Fibroblast of villous mesenchyme (primary cell): ENCODE measurements at regions not wholly inside any gene's neighbourhood (a gene's known extent, or its start where the extent isn't known, plus 50 kb on each side); places are given as distances from the start of the nearest gene placed in this dataset.
A peak's percentile ranks its signal among the peaks of the same experiment; 100 is the strongest.

ENCODE experiments used
- DNase-seq: peaks from one replicate; pipeline ENCODE4 v3.0.0-alpha.2; 2010; ENCODE audit warnings: low read depth
- H3K4me3 ChIP-seq: 2 replicates; pipeline ENCODE4 v1.5.1; 2011; ENCODE audit warnings: low read depth, mild to moderate bottlenecking, low read length
- TF ChIP-seq, protein P1 (sequence below): IDR thresholded peaks from 2 replicates; pipeline ENCODE4 v1.5.1; 2012; ENCODE audit warnings: low read depth, mild to moderate bottlenecking, low read length; ENCODE audit not compliant: insufficient read depth

- TF ChIP-seq, protein P1, sequence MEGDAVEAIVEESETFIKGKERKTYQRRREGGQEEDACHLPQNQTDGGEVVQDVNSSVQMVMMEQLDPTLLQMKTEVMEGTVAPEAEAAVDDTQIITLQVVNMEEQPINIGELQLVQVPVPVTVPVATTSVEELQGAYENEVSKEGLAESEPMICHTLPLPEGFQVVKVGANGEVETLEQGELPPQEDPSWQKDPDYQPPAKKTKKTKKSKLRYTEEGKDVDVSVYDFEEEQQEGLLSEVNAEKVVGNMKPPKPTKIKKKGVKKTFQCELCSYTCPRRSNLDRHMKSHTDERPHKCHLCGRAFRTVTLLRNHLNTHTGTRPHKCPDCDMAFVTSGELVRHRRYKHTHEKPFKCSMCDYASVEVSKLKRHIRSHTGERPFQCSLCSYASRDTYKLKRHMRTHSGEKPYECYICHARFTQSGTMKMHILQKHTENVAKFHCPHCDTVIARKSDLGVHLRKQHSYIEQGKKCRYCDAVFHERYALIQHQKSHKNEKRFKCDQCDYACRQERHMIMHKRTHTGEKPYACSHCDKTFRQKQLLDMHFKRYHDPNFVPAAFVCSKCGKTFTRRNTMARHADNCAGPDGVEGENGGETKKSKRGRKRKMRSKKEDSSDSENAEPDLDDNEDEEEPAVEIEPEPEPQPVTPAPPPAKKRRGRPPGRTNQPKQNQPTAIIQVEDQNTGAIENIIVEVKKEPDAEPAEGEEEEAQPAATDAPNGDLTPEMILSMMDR, result no peak
- H3K4me3 ChIP-seq, result no peak overlapping the region
- DNase-seq, result no peak
Observed at GRCh38 chr13:80654638-80655249, 313.8 kb upstream of the SPRY2 start.

DNA sequence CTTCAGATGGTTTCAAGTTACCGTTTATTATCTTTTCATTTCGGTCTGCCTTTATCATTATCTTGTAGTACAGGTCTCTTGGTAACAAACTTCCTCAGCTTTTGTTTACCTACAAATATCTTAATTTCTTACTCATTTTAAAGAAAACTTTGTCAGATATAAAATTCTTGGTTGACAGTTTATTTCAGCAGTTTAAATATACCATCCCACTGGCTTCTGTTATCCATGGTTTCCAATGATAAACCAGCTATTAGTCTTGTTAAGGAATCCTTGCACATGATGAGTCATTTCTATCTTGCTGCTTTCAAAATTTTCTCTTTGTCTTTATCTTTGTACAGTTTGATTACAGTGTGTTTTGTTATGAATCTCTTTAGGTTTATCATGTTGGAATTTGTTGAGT, 308.3 kb upstream of the SPRY2 start:
- no peak overlapping the region for H3K4me3 ChIP-seq
- TF ChIP-seq, protein P1, result no peak
- no peak for DNase-seq

GRCh38 chr13:80642641-80643040, 301.7 kb upstream of the SPRY2 start:
- no peak overlapping the region for H3K4me3 ChIP-seq
- TF ChIP-seq, protein P1, result no peak
- no peak for DNase-seq

- TF ChIP-seq, protein P1, result no peak
- no peak overlapping the region for H3K4me3 ChIP-seq
- DNase-seq, result no peak
Observed at GRCh38 chr13:80633251-80633650, 292.3 kb upstream of the SPRY2 start.

DNA sequence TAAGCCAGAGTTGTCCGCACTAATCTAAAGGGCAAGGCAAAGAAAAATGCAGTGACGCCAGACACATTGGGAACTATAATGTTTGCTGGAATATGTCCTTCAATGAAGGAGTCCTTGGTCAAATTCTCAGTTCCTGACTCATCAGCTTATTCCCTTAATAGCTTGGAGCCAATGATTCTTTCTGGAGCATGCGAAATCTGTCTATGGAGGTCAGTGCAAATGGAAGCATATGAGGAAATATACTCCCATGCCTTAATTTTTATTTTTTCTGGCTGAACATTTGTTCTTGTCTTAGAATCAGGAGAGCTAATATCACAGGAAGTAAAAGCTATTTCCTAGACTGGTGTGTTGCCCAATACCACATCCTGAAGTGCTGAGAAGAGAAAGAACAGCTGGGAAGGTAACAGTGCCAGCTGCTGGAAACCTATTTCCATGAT, 289.8 kb upstream of the SPRY2 start:
- TF ChIP-seq, protein P1, result no peak
- peak; percentile 25 for DNase-seq
- no peak overlapping the region for H3K4me3 ChIP-seq

DNA sequence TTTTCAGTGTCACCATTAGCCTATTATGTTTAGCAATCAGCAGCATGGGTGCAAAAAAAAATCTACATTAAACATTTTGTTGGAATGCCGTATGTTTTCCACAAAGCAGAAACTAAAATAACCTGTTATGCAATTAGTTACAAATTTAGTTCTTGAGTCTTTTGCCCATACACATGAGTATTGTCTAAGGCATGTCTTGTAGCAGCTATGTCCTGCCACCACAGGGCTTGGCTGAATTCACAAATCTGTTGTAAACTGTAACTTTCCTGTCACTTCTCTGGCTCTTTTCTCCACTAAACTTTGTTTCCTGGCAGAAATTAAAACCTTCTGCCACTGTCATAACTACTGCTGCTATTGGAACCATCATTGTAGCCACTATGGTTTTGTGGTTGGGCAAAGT, 277.9 kb upstream of the SPRY2 start:
- TF ChIP-seq, protein P1, result no peak
- DNase-seq, result peak; percentile 2
- H3K4me3 ChIP-seq, result no peak overlapping the region

DNA sequence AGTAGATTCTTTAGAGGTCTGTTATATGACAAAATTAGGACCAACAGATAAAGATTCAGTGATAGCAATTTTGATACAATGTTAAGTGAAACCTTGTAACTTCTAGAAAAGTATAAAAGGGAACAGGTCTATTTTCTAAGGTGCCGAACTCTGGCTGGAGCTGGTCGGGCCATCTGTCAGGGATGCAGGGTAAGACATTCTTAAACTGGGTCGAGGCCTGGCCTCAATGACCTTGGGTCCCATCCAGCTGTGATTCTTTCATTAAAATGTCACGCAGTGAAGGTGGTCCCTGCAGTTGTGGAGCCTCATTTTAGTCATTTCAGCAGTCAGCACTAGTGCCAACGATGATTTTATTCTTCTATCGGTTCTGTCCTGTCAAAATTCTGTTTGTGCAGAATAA, 271.9 kb upstream of the SPRY2 start:
- TF ChIP-seq, protein P1, result no peak
- no peak overlapping the region for H3K4me3 ChIP-seq
- no peak for DNase-seq
